22Rv1 (cell line): ENCODE measurements at regions not wholly inside any gene's neighbourhood (a gene's known extent, or its start where the extent isn't known, plus 50 kb on each side); places are given as distances from the start of the nearest gene placed in this dataset.

Experiments
- H3K27ac ChIP-seq: fragments of 450-650 bp; 2 replicates; pipeline ENCODE4 v1.5.1; 2017
- CTCF ChIP-seq: fragments of 450-650 bp; IDR thresholded peaks from 2 replicates; pipeline ENCODE4 v1.5.1; 2017; ENCODE audit warnings: mild to moderate bottlenecking
- ZFX ChIP-seq: fragments of 450-650 bp; IDR thresholded peaks from 2 replicates; pipeline ENCODE4 v1.6.1; 2017; ENCODE audit warnings: antibody characterized with exemption, borderline replicate concordance

DNA sequence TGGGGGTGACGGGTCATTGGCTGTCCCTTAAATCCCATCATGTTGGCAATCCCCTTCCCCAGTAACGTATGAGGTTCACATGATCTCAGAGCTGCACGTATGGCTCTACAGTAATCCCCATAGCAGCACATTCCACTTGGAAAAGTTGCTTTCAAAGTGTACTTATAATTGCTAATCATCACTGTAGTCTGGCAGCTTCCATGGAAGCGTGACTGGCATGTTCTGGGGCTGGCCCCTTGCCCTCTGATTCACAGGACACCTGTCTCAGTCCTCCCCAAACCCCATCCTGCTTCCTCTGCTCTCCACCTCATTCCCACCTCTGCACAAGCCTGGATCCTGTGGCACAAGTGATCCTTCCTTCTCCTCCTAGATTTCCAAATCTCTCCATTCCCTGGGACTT lies 102.2 kb downstream of the TSEN15 start:
- H3K27ac ChIP-seq: no peak overlapping the region
- no peak for TF ChIP-seq ZFX
- no peak for TF ChIP-seq CTCF

DNA sequence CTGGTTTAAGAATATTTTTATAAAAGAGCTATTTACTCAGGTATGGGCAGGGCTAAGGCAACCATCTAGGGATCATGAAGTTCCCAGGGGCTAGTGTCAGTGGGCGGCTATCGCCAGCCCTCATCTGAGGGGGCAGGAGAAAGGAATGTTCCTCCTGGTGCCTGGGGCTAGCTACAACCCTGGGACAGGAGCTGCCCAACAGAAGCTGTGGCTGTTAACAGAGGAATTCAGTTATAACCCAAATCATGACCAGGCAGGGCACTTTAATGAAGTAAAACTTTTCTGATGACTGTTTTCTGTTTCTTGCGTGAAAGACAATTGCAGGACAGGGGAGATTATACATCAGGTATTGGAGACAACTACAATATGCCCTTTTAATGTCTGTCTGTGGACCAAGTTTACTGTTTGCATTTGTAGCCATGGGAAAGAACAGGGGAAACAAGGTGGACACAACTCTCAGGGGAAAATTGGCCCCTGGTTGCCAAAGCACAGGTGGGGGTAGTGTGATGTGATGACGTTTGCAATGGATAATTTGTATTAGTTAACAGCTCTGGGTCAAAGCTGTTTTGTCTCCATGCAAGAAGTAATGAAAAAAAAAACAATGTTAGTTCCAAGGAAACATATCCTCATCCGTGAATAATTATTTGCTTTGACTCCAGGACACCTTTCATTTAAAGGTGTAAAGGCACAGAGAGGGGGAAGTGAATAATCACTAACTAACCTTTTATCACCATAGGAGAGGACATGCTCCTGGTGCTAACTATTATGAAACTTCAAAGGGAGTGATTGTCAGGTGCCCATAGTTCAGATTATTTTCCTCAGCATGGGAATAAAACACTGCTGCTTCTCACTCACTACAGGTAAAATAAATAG lies 105.2 kb downstream of the TSEN15 start:
- no peak overlapping the region for H3K27ac ChIP-seq
- TF ChIP-seq ZFX (no peak), CTCF (no peak)

GRCh38 chr1:184157394-184157742 lies 105.8 kb downstream of the TSEN15 start:
- TF ChIP-seq ZFX (no peak), CTCF (no peak)
- H3K27ac ChIP-seq: no peak overlapping the region

GRCh38 chr1:184158896-184159681 lies 107.6 kb downstream of the TSEN15 start:
- H3K27ac ChIP-seq: no peak overlapping the region
- TF ChIP-seq CTCF: no peak
- no peak for TF ChIP-seq ZFX

DNA sequence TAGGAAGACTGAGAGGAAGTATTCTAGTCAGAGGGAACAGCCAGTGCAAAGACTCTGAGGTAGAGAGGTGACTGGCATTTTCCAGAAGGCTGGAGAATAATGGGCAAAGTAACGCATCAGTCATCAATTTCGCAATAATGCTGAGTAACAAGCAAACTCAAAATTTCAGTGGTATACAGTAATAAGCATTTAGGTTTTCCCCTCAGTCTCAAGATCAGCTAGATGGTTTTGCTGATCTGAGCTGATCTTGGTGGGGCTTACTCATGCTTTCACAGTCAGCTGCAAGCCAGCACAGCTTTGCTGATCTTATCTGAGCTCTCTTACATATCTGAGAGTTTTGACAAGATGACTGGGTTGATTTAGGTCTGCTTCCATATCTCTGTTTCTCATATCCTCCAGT lies 108.7 kb downstream of the TSEN15 start:
- H3K27ac ChIP-seq: no peak overlapping the region
- TF ChIP-seq ZFX (no peak), CTCF (no peak)

DNA sequence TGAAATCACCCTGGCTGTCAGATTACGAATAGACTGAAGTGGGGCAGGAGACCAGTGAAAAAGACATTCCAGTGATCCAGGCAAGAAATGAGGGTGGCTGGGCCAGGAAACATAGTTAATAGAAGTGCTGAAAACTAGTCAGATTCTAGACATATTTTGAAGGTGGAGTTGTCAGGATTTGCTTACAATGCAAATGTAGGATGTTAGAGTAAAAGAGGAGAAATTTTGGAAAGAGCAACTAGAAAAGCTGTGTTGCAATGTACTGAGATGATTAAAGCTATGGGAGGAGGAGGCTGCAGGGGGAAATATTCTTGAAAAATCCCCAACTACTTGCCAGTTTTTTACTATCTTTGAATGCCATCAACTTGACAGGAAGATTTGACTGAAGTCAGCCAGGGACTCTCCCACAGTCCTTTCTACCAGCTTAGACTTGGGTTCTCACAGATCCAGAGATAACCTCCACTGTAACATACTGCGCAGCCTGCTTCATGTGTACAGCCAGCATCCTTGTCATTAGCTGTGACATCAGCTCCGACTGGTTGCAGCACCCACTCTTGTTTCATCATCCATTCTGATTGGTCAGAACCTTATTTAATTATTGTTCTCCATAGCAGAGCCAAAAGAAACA lies 109.7 kb downstream of the TSEN15 start:
- TF ChIP-seq CTCF (no peak), ZFX (no peak)
- H3K27ac ChIP-seq: no peak overlapping the region
